H9 (cell line): ENCODE measurements at regions not wholly inside any gene's neighbourhood (a gene's known extent, or its start where the extent isn't known, plus 50 kb on each side); places are given as distances from the start of the nearest gene placed in this dataset.

Experiments
- DNase-seq: peaks from one replicate; pipeline ENCODE4 v3.0.0-alpha.2; 2017
- H2AFZ ChIP-seq: one replicate; pipeline ENCODE4 v1.6.1; 2013; ENCODE audit warnings: mild to moderate bottlenecking, low read length, control low read depth, moderate library complexity
- H2AK5ac ChIP-seq: 2 replicates; pipeline ENCODE4 v1.6.1; 2013; ENCODE audit warnings: low read length, control low read depth, mixed read lengths; ENCODE audit not compliant: insufficient read length
- H2BK120ac ChIP-seq: one replicate; pipeline ENCODE4 v1.6.1; 2013; ENCODE audit warnings: low read depth, mild to moderate bottlenecking, low read length, control low read depth, inconsistent platforms; ENCODE audit not compliant: poor library complexity, severe bottlenecking
- H2BK12ac ChIP-seq: 2 replicates; pipeline ENCODE4 v1.6.1; 2013; ENCODE audit warnings: low read length, control low read depth, mixed read lengths, low read depth; ENCODE audit not compliant: insufficient read length
- H2BK15ac ChIP-seq: 2 replicates; pipeline ENCODE4 v1.6.1; 2013; ENCODE audit warnings: low read depth, low read length, control low read depth
- H2BK20ac ChIP-seq: one replicate; pipeline ENCODE4 v1.6.1; 2013; ENCODE audit warnings: low read depth, mild to moderate bottlenecking, low read length, control low read depth, inconsistent platforms; ENCODE audit not compliant: poor library complexity, severe bottlenecking
- H2BK5ac ChIP-seq: 2 replicates; pipeline ENCODE4 v1.6.1; 2013; ENCODE audit warnings: low read length, control low read depth, mixed read lengths; ENCODE audit not compliant: insufficient read length
- H3K14ac ChIP-seq: 2 replicates; pipeline ENCODE4 v1.6.1; 2013; ENCODE audit warnings: low read length, control low read depth; ENCODE audit not compliant: insufficient read depth
- H3K18ac ChIP-seq: 2 replicates; pipeline ENCODE4 v1.6.1; 2013; ENCODE audit warnings: low read depth, mild to moderate bottlenecking, mixed read lengths, low read length, control low read depth; ENCODE audit not compliant: insufficient read length
- H3K23ac ChIP-seq: 2 replicates; pipeline ENCODE4 v1.6.1; 2013; ENCODE audit warnings: low read length, control low read depth, mixed read lengths, low read depth; ENCODE audit not compliant: insufficient read length
- H3K23me2 ChIP-seq: 2 replicates; pipeline ENCODE4 v1.6.1; 2013; ENCODE audit warnings: low read depth, mild to moderate bottlenecking, mixed read lengths, low read length, control low read depth; ENCODE audit not compliant: insufficient read length, poor library complexity, severe bottlenecking
- H3K27ac ChIP-seq: 2 replicates; pipeline ENCODE4 v1.5.1; 2013; ENCODE audit warnings: low read length, control low read depth, mixed read lengths, low read depth; ENCODE audit not compliant: insufficient read length
- H3K27me3 ChIP-seq: 2 replicates; pipeline ENCODE4 v1.6.1; 2013; ENCODE audit warnings: low read length, control low read depth, inconsistent platforms; ENCODE audit not compliant: insufficient read depth
- H3K4ac ChIP-seq: 2 replicates; pipeline ENCODE4 v1.6.1; 2013; ENCODE audit warnings: low read depth, mild to moderate bottlenecking, control low read depth, inconsistent platforms, low read length, moderate library complexity
- H3K4me1 ChIP-seq: 2 replicates; pipeline ENCODE4 v1.6.1; 2013; ENCODE audit warnings: low read length, control low read depth, inconsistent platforms; ENCODE audit not compliant: insufficient read depth
- H3K4me2 ChIP-seq: 2 replicates; pipeline ENCODE4 v1.6.1; 2013; ENCODE audit warnings: low read length, control low read depth, mixed read lengths; ENCODE audit not compliant: insufficient read length, insufficient read depth
- H3K56ac ChIP-seq: 2 replicates; pipeline ENCODE4 v1.6.1; 2013; ENCODE audit warnings: low read depth, mild to moderate bottlenecking, mixed read lengths, low read length, control low read depth; ENCODE audit not compliant: insufficient read length
- H3K79me1 ChIP-seq: 2 replicates; pipeline ENCODE4 v1.6.1; 2013; ENCODE audit warnings: low read depth, mild to moderate bottlenecking, moderate library complexity, low read length, control low read depth, inconsistent platforms; ENCODE audit not compliant: insufficient read depth, poor library complexity, severe bottlenecking
- H3K79me2 ChIP-seq: 2 replicates; pipeline ENCODE4 v1.6.1; 2013; ENCODE audit warnings: low read length, control low read depth, inconsistent platforms; ENCODE audit not compliant: insufficient read depth
- H3K9ac ChIP-seq: 2 replicates; pipeline ENCODE4 v1.6.1; 2013; ENCODE audit warnings: low read length, control low read depth, mixed read lengths; ENCODE audit not compliant: insufficient read length; ENCODE audit errors: extremely low read depth
- H3K9me3 ChIP-seq: one replicate; pipeline ENCODE4 v1.6.1; 2013; ENCODE audit warnings: low read depth, low read length, inconsistent platforms; ENCODE audit not compliant: control insufficient read depth
- H3T11ph ChIP-seq: one replicate; pipeline ENCODE4 v1.6.1; 2013; ENCODE audit warnings: mild to moderate bottlenecking, low read length, control low read depth, inconsistent platforms
- H4K20me1 ChIP-seq: one replicate; pipeline ENCODE4 v1.6.1; 2013; ENCODE audit not compliant: control insufficient read depth, insufficient read length, insufficient read depth
- H4K5ac ChIP-seq: 2 replicates; pipeline ENCODE4 v1.6.1; 2013; ENCODE audit warnings: low read depth, mild to moderate bottlenecking, mixed read lengths, low read length, control low read depth; ENCODE audit not compliant: insufficient read length
- H4K8ac ChIP-seq: replicated peaks from 2 replicates; pipeline ENCODE4 v1.6.1; 2013; ENCODE audit warnings: low read length, control low read depth, mixed read lengths, low read depth; ENCODE audit not compliant: insufficient read length
- H4K91ac ChIP-seq: 2 replicates; pipeline ENCODE4 v1.6.1; 2013; ENCODE audit warnings: low read depth, mild to moderate bottlenecking, moderate library complexity, mixed read lengths, low read length, control low read depth; ENCODE audit not compliant: insufficient read length
- H3K27ac Mint-ChIP-seq, 3 experiments: 2 replicates in 2 of 3; 3 replicates in 1 of 3; pipeline ENCODE4 v1.8.0; 2020 to 2021; ENCODE audit warnings: mixed read lengths in 3 of 3, mild to moderate bottlenecking in 1 of 3, moderate library complexity in 1 of 3
- H3K27me3 Mint-ChIP-seq: 2 replicates; pipeline ENCODE4 v1.8.0; 2021; ENCODE audit warnings: low read depth, mild to moderate bottlenecking, moderate library complexity, mixed read lengths
- H3K36me3 Mint-ChIP-seq, 3 experiments: 2 replicates in 2 of 3; 3 replicates in 1 of 3; pipeline ENCODE4 v1.8.0; 2020 to 2021; ENCODE audit warnings: low read depth in 3 of 3, mixed read lengths in 3 of 3; ENCODE audit not compliant: insufficient read depth in 1 of 3
- H3K4me1 Mint-ChIP-seq, 2 experiments: 2 replicates each; pipeline ENCODE4 v1.8.0; 2020; ENCODE audit warnings: mixed read lengths in 2 of 2
- H3K4me3 Mint-ChIP-seq, 2 experiments: 2 replicates in 1 of 2; 3 replicates in 1 of 2; pipeline ENCODE4 v1.8.0; 2020 to 2021; ENCODE audit warnings: mild to moderate bottlenecking in 2 of 2, mixed read lengths in 2 of 2, moderate library complexity in 1 of 2
- H3K9me3 Mint-ChIP-seq, 2 experiments: 2 replicates in 1 of 2; 3 replicates in 1 of 2; pipeline ENCODE4 v1.8.0; 2020; ENCODE audit warnings: mild to moderate bottlenecking in 2 of 2, mixed read lengths in 2 of 2, moderate library complexity in 1 of 2
- CTCF ChIP-seq: fragments of 200-600 bp; sonication (generic); conservative IDR thresholded peaks from 3 replicates; pipeline ENCODE4 v1.8.0; 2021; ENCODE audit warnings: antibody characterized with exemption, mild to moderate bottlenecking
- WGBS: extraction: QIAGEN DNeasy Blood & Tissue Kit; methylation state at CpG from one replicate; pipeline ENCODE4 v1.1.7; 2013; ENCODE audit warnings: missing lambda C conversion rate, low lambda C conversion rate, mixed read lengths; ENCODE audit not compliant: insufficient read length; ENCODE audit errors: extremely low coverage; 5-methylcytosine and 5-hydroxymethylcytosine counted together

- TF ChIP-seq CTCF: no peak
- Histone ChIP-seq H3T11ph (no peak overlapping the region), H2BK120ac (no peak overlapping the region), H3K23ac (no peak overlapping the region), H3K4me1 (no peaks in the 10 kb centered on the region), H3K9me3 (no peaks in the 10 kb centered on the region), H2BK12ac (no peak overlapping the region), H3K18ac (no peak overlapping the region), H3K27me3 (no peaks in the 10 kb centered on the region), H3K4me2 (no peak overlapping the region), H2BK15ac (no peak overlapping the region), H3K23me2 (no peaks in the 10 kb centered on the region), H3K14ac (no peak overlapping the region), H3K56ac (no peak overlapping the region), H2AK5ac (no peak overlapping the region), H3K4ac (no peak overlapping the region), H2AFZ (no peak overlapping the region), H4K8ac (no peak overlapping the region), H2BK5ac (no peak overlapping the region), H4K91ac (no peak overlapping the region), H3K79me1 (no peaks in the 10 kb centered on the region), H4K5ac (no peak overlapping the region), H3K27ac (no peak overlapping the region), H3K9ac (no peak overlapping the region), H2BK20ac (no peak overlapping the region), H3K79me2 (no peaks in the 10 kb centered on the region), H4K20me1 (no peaks in the 10 kb centered on the region)
- DNase-seq: no peak
- no CpG with 5 or more reads among the region's 4 CpGs for WGBS
- Mint-ChIP-seq H3K27ac (no peak overlapping the region), H3K4me1 (no peaks in the 10 kb centered on the region), H3K9me3 (peaks cover 31 to 32% of the 10 kb centered on the region in 2 experiments), H3K36me3 (peaks cover 23 to 35% (median 23%) of the 10 kb centered on the region in 3 experiments), H3K27me3 (no peaks in the 10 kb centered on the region), H3K4me3 (no peak overlapping the region)
Observed at GRCh38 chr12:58513852-58514251, 406.5 kb downstream of the LRIG3 start.
